ENCODE measurements at regions not wholly inside any gene's neighbourhood (a gene's known extent, or its start where the extent isn't known, plus 50 kb on each side); places are given as distances from the start of the nearest gene placed in this dataset.

DNA sequence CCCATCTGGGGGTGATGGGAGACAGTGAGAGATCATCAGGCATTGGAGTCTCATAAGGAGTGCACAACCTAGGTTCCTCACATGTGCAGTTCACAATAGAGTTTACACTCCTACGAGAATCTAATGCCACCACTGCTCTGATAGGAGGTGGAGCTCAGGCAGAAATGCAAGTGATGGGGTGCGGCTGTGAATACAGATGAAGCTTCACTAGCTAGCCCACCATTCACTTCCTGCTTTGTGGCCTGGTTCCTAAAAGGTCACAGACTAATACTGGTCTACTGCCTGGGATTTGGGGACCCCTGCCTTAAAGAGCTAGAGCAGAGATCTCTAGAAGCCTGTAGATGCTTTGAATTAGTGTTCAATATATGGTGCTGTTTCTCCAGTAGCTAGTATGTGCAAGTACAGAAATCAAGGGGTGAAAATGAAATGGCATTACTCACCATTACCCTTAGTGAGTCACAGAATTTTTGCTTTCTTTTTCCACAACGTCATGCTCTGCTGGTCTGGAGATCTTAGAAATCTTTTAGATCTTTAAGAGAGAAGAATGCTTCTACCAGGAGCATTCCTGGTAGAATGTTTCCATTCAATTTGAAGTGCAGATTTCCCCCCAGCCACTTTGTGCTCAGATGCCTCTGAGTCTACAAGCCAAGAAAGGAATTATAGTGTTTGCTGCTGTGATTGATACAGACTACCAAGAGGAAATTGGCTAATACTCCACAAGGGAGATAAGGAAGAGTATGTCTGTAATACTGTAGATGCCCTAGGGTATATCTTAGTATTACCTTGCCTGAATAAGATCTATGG, 2301.2 kb downstream of the PCDH9 start:
- H3K27ac ChIP-seq, result no peak overlapping the region
- 75% methylated on average over 3 of the region's 3 CpGs for WGBS
- H3K4me3 ChIP-seq, result no peak overlapping the region
- no peak for TF ChIP-seq POLR2A (IDR thresholded peaks at IDR 0.05)
- TF ChIP-seq POLR2AphosphoS5 (IDR thresholded peaks at IDR 0.05), result no peak
- TF ChIP-seq, protein P1, sequence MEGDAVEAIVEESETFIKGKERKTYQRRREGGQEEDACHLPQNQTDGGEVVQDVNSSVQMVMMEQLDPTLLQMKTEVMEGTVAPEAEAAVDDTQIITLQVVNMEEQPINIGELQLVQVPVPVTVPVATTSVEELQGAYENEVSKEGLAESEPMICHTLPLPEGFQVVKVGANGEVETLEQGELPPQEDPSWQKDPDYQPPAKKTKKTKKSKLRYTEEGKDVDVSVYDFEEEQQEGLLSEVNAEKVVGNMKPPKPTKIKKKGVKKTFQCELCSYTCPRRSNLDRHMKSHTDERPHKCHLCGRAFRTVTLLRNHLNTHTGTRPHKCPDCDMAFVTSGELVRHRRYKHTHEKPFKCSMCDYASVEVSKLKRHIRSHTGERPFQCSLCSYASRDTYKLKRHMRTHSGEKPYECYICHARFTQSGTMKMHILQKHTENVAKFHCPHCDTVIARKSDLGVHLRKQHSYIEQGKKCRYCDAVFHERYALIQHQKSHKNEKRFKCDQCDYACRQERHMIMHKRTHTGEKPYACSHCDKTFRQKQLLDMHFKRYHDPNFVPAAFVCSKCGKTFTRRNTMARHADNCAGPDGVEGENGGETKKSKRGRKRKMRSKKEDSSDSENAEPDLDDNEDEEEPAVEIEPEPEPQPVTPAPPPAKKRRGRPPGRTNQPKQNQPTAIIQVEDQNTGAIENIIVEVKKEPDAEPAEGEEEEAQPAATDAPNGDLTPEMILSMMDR (IDR thresholded peaks at IDR 0.05), result no peak
- no peak for TF ChIP-seq EP300 (IDR thresholded peaks at IDR 0.05)
- no peaks in the 10 kb centered on the region for H3K27me3 ChIP-seq
- DNase-seq (ENCODE audit: low spot score in 2 of 2), result no peak
- H3K36me3 ChIP-seq, result no peaks in the 10 kb centered on the region
- no peaks in the 10 kb centered on the region for H3K4me1 ChIP-seq
- H3K9me3 ChIP-seq, result no peaks in the 10 kb centered on the region

DNA sequence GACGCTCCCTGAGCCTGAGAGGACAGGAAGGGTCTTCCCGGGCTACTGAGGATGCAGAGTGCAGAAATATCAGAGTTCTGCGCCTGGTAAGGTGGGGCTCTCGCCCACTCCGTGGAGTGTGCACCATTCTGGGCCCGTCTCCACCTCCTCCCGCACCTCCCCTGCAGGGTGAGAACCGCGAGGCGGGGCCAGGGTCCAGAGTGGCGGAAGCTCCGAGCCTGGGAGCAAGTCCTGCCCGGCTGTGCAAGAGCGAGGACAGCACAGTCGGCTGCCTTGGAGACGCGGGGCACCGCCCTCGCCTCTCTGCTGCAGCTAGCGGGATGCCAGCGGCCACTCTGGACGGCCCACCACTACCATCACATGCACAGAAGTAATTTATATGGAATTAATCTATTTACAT, 2304.4 kb downstream of the PCDH9 start:
- DNase-seq (ENCODE audit: low spot score in 2 of 2), result no peak
- TF ChIP-seq POLR2AphosphoS5 (IDR thresholded peaks at IDR 0.05) (no peak), EP300 (IDR thresholded peaks at IDR 0.05) (no peak), POLR2A (IDR thresholded peaks at IDR 0.05) (no peak)
- TF ChIP-seq, protein P1 (IDR thresholded peaks at IDR 0.05), result no peak
- H3K27ac ChIP-seq, result no peak overlapping the region
- H3K4me3 ChIP-seq, result no peak overlapping the region
- no peaks in the 10 kb centered on the region for H3K9me3 ChIP-seq
- H3K36me3 ChIP-seq, result no peaks in the 10 kb centered on the region
- H3K27me3 ChIP-seq, result no peaks in the 10 kb centered on the region
- H3K4me1 ChIP-seq, result no peaks in the 10 kb centered on the region
- WGBS, result 90% methylated on average over 22 of the region's 22 CpGs

GRCh38 chr13:64925284-64925683, 2304.9 kb downstream of the PCDH9 start:
- Histone ChIP-seq H3K4me1 (no peaks in the 10 kb centered on the region), H3K4me3 (no peak overlapping the region), H3K27me3 (no peaks in the 10 kb centered on the region), H3K36me3 (no peaks in the 10 kb centered on the region), H3K27ac (no peak overlapping the region), H3K9me3 (no peaks in the 10 kb centered on the region)
- WGBS, result 100% methylated on average over 3 of the region's 7 CpGs
- no peak for DNase-seq (ENCODE audit: low spot score in 2 of 2)
- TF ChIP-seq POLR2A (IDR thresholded peaks at IDR 0.05), result no peak
- TF ChIP-seq POLR2AphosphoS5 (IDR thresholded peaks at IDR 0.05), result no peak
- TF ChIP-seq, protein P1 (IDR thresholded peaks at IDR 0.05), result no peak
- no peak for TF ChIP-seq EP300 (IDR thresholded peaks at IDR 0.05)

DNA sequence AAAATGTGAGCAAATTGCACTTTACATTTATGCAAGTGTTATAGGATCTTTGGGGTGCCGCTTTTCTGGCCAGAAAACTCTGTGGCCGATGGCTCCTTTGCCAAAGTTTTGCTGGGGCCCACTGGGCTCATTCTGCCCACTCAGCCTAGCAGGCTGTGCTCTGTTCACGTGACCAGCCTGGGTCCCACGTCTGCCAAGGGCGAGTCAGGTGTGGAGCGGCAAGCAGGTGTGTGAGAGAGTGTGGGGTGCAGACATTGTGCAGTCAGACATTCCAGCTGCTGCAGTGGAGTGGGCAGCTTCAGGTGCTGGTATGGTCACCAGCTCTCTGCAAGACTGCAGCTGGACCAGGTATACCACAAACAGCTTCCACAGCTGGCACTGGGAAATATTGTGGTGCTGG, 2305.7 kb downstream of the PCDH9 start:
- Histone ChIP-seq H3K36me3 (no peaks in the 10 kb centered on the region), H3K27ac (no peak overlapping the region), H3K4me1 (no peaks in the 10 kb centered on the region), H3K9me3 (no peaks in the 10 kb centered on the region), H3K27me3 (no peaks in the 10 kb centered on the region), H3K4me3 (no peak overlapping the region)
- 88% methylated on average over 6 of the region's 6 CpGs for WGBS
- TF ChIP-seq POLR2AphosphoS5 (IDR thresholded peaks at IDR 0.05) (no peak), POLR2A (IDR thresholded peaks at IDR 0.05) (no peak), EP300 (IDR thresholded peaks at IDR 0.05) (no peak)
- TF ChIP-seq, protein P1 (IDR thresholded peaks at IDR 0.05), result no peak
- DNase-seq (ENCODE audit: low spot score in 2 of 2), result no peak

GRCh38 chr13:64917566-64917965, 2312.6 kb downstream of the PCDH9 start:
- Histone ChIP-seq H3K9me3 (peaks cover 5% of the 10 kb centered on the region), H3K4me1 (no peaks in the 10 kb centered on the region), H3K27ac (no peak overlapping the region), H3K4me3 (no peak overlapping the region), H3K36me3 (no peaks in the 10 kb centered on the region), H3K27me3 (no peaks in the 10 kb centered on the region)
- no peak for DNase-seq (ENCODE audit: low spot score in 2 of 2)
- no peak for TF ChIP-seq EP300 (IDR thresholded peaks at IDR 0.05)
- TF ChIP-seq, protein P1 (IDR thresholded peaks at IDR 0.05), result no peak
- TF ChIP-seq POLR2A (IDR thresholded peaks at IDR 0.05), result no peak
- no peak for TF ChIP-seq POLR2AphosphoS5 (IDR thresholded peaks at IDR 0.05)

Data from suprapubic skin (tissue), 4 donors.